HG03442 (cell line): ENCODE measurements at regions not wholly inside any gene's neighbourhood (a gene's known extent, or its start where the extent isn't known, plus 50 kb on each side); places are given as distances from the start of the nearest gene placed in this dataset.

ENCODE experiments used
- ATAC-seq: cut with Tn5 transposase; IDR thresholded peaks from one replicate; pipeline ENCODE4 v1.9.1; 2021; ENCODE audit warnings: mild to moderate bottlenecking, moderate library complexity; ENCODE audit not compliant: unreplicated experiment

- no peak for ATAC-seq
These were observed 150.3 kb downstream of the INHBB start for GRCh38 chr2:120496235-120496634.

- ATAC-seq, result no peak
These were observed 150.8 kb downstream of the INHBB start for GRCh38 chr2:120496759-120497158.

- no peak for ATAC-seq
These were observed 151.5 kb downstream of the INHBB start for GRCh38 chr2:120497261-120497977.

GRCh38 chr2:120498121-120498520, 152.2 kb downstream of the INHBB start:
- ATAC-seq, result no peak

GRCh38 chr2:120498576-120499394, 152.8 kb downstream of the INHBB start:
- no peak for ATAC-seq

GRCh38 chr2:120499784-120500495, 154.0 kb downstream of the INHBB start:
- no peak for ATAC-seq

- no peak for ATAC-seq
These were observed 155.7 kb downstream of the INHBB start for GRCh38 chr2:120501591-120501990.

- no peak for ATAC-seq
These were observed 156.4 kb downstream of the INHBB start for GRCh38 chr2:120502357-120502756.

- no peak for ATAC-seq
These were observed 156.8 kb downstream of the INHBB start for GRCh38 chr2:120502761-120503160.

- no peak for ATAC-seq
These were observed 157.4 kb downstream of the INHBB start for GRCh38 chr2:120503206-120503792.

GRCh38 chr2:120503793-120504571, 158.0 kb downstream of the INHBB start:
- no peak for ATAC-seq

- ATAC-seq, result no peak
These were observed 159.2 kb downstream of the INHBB start for GRCh38 chr2:120504936-120505705.

GRCh38 chr2:120508567-120509041, 162.7 kb downstream of the INHBB start:
- ATAC-seq, result no peak

- ATAC-seq, result no peak
These were observed 163.4 kb downstream of the INHBB start for GRCh38 chr2:120509213-120509815.

GRCh38 chr2:120509991-120510735, 164.2 kb downstream of the INHBB start:
- ATAC-seq, result no peak

GRCh38 chr2:120510751-120511395, 164.9 kb downstream of the INHBB start:
- no peak for ATAC-seq

- ATAC-seq, result no peak
These were observed 165.6 kb downstream of the INHBB start for GRCh38 chr2:120511536-120511935.
